Posterior vena cava (tissue), 2 donors: ENCODE measurements at regions not wholly inside any gene's neighbourhood (a gene's known extent, or its start where the extent isn't known, plus 50 kb on each side); places are given as distances from the start of the nearest gene placed in this dataset.
"Not testable (repeated sequence)": the region's sequence is repeated elsewhere in the genome, so short reads cannot be mapped to it uniquely, and the experiment has no call there.

Source experiments
- DNase-seq: peaks from one replicate; pipeline ENCODE4 v3.0.0-alpha.2; 2020; ENCODE audit warnings: low spot score
- intact Hi-C, 2 donors: fragments of 100-400 bp; cut with DNase I; formaldehyde crosslinking; loops; one replicate each; pipeline versions ENCODE4 v1.14.1 to v1.14.2; 2022 to 2023
- donor health status: DM: yes; HTN: yes; CAD: no.
- donor health status: DM: yes; HTN: yes; CAD: no.

GRCh38 chr13:68745502-68745901 lies 1362.1 kb upstream of the ATXN8OS start:
- DNase-seq = no peak
- intact Hi-C loops = no loop called here

- no peak for DNase-seq
- intact Hi-C loops = no loop called here
Measured at GRCh38 chr13:68736961-68737360, 1370.7 kb upstream of the ATXN8OS start.

- no peak for DNase-seq
- intact Hi-C loops = no loop called here
Measured at GRCh38 chr13:68727798-68728197, 1379.8 kb upstream of the ATXN8OS start.

GRCh38 chr13:68727165-68727564 lies 1380.5 kb upstream of the ATXN8OS start:
- intact Hi-C loops = no loop called here
- no peak for DNase-seq

GRCh38 chr13:68719815-68720214 lies 1387.8 kb upstream of the ATXN8OS start:
- no peak for DNase-seq
- intact Hi-C loops = no loop called here

GRCh38 chr13:68715651-68716050 lies 1392.0 kb upstream of the ATXN8OS start:
- intact Hi-C loops = no loop called here
- no peak for DNase-seq

GRCh38 chr13:68714292-68714691 lies 1393.3 kb upstream of the ATXN8OS start:
- DNase-seq = no peak
- intact Hi-C loops = no loop called here

- intact Hi-C loops = no loop called here
- no peak for DNase-seq
Measured at GRCh38 chr13:68713394-68713793, 1394.2 kb upstream of the ATXN8OS start.

- intact Hi-C loops = no loop called here
- no peak for DNase-seq
Measured at GRCh38 chr13:68708336-68708908, 1399.2 kb upstream of the ATXN8OS start.

- DNase-seq, intact Hi-C loops: not testable (repeated sequence)
Measured at GRCh38 chr13:68706044-68706443, 1401.6 kb upstream of the ATXN8OS start.

- intact Hi-C loops = no loop called here
- no peak for DNase-seq
Measured at GRCh38 chr13:68697551-68697950, 1410.1 kb upstream of the ATXN8OS start.

GRCh38 chr13:68696907-68697306 lies 1410.7 kb upstream of the ATXN8OS start:
- intact Hi-C loops = no loop called here
- DNase-seq = no peak

GRCh38 chr13:68692049-68692448 lies 1415.6 kb upstream of the ATXN8OS start:
- intact Hi-C loops = no loop called here
- DNase-seq = no peak

GRCh38 chr13:68690567-68690966 lies 1417.1 kb upstream of the ATXN8OS start:
- DNase-seq = no peak
- intact Hi-C loops = no loop called here

GRCh38 chr13:68676513-68677115 lies 1431.0 kb upstream of the ATXN8OS start:
- intact Hi-C loops = no loop called here
- DNase-seq = no peak

- intact Hi-C loops = no loop called here
Measured at GRCh38 chr13:68675209-68675608, 1432.4 kb upstream of the ATXN8OS start.

GRCh38 chr13:68667863-68668262 lies 1437.7 kb upstream of the PCDH9 start:
- no peak for DNase-seq
- intact Hi-C loops = no loop called here

More at GRCh38 chr13:68675209-68675608, 1432.4 kb upstream of the ATXN8OS start:
- DNase-seq = no peak

GRCh38 chr13:68666774-68667397 lies 1436.8 kb upstream of the PCDH9 start:
- no peak for DNase-seq

GRCh38 chr13:68645814-68646213 lies 1415.7 kb upstream of the PCDH9 start:
- no peak for DNase-seq
- intact Hi-C loops = no loop called here

More at GRCh38 chr13:68666774-68667397, 1436.8 kb upstream of the PCDH9 start:
- intact Hi-C loops = no loop called here

- intact Hi-C loops = no loop called here
- DNase-seq = no peak
Measured at GRCh38 chr13:68644611-68645010, 1414.5 kb upstream of the PCDH9 start.

- intact Hi-C loops = no loop called here
- no peak for DNase-seq
Measured at GRCh38 chr13:68636784-68637183, 1406.6 kb upstream of the PCDH9 start.
